ENCODE measurements at regions not wholly inside any gene's neighbourhood (a gene's known extent, or its start where the extent isn't known, plus 50 kb on each side); places are given as distances from the start of the nearest gene placed in this dataset.

DNA sequence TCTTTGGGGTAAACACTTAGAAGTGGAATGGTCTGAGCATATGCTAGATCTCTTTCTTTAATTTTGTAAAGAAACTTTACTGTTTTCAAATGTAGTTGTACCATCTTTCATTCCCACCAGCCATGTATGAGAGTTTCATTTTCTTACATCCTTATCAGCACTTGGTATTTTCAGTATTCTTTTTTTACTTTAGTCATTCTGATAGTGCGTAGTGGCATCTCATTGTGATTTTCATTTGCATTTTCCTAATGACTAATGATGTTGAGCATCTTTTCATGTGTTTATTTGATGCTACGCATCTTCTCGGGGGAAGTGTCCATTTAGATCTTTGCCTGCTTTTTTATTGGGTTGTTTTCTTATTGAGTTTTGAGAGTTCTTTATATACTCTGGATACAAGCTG is 71.3 kb upstream of the PRPS1 start:
- Histone ChIP-seq H3K14ac (ENCODE audit: insufficient read length) (no peak overlapping the region), H4K8ac (ENCODE audit: extremely low read depth, insufficient read depth, low read length) (no peak overlapping the region), H2BK120ac (replicated peaks; ENCODE audit: low read depth, low read length) (no peak overlapping the region), H2BK15ac (ENCODE audit: low read length) (no peak overlapping the region), H2BK12ac (ENCODE audit: low read depth, low read length) (no peak overlapping the region), H4K20me1 (replicated peaks in 1 of 2; ENCODE audit: control insufficient read depth in 1 of 2, insufficient read depth in 2 of 2, low read length in 2 of 2) (no peaks in the 10 kb centered on the region), H3K79me1 (ENCODE audit: low read depth, low read length) (no peaks in the 10 kb centered on the region), H3K23ac (ENCODE audit: insufficient read length) (no peak overlapping the region), H3K4ac (replicated peaks; ENCODE audit: insufficient read length, low read depth, low read length) (no peak overlapping the region), H2AK5ac (ENCODE audit: low read depth, low read length) (no peak overlapping the region), H2AFZ (ENCODE audit: low read length) (no peak overlapping the region), H3K9ac (replicated peaks in 1 of 4; ENCODE audit: extremely low read depth in 1 of 4, low read depth in 3 of 4, low read length in 3 of 4) (no peak overlapping the region), H4K5ac (ENCODE audit: insufficient read length, low read depth, low read length) (no peak overlapping the region), H3K56ac (replicated peaks; ENCODE audit: insufficient read length, low read depth, low read length) (no peak overlapping the region), H3K36me3 (ENCODE audit: control insufficient read depth in 2 of 4, insufficient read depth in 4 of 4, low read length in 3 of 4) (no peaks in the 10 kb centered on the region), H3K27me3 (replicated peaks in 1 of 4; ENCODE audit: control insufficient read depth in 3 of 4, extremely low read depth in 1 of 4, insufficient read depth in 3 of 4, low read length in 3 of 4) (no peaks in the 10 kb centered on the region), H3K4me1 (replicated peaks in 1 of 4; ENCODE audit: control insufficient read depth in 3 of 4, insufficient read depth in 4 of 4, low read length in 3 of 4) (peaks cover 0 to 6% (median 2%) of the 10 kb centered on the region in 4 experiments; a peak in 4 of 7 replicates), H3K4me2 (ENCODE audit: insufficient read depth in 1 of 2, low read depth in 2 of 2, low read length in 2 of 2) (no peak overlapping the region), H4K91ac (replicated peaks; ENCODE audit: insufficient read length, low read length) (no peak overlapping the region), H3K27ac (ENCODE audit: low read depth, low read length) (no peak overlapping the region), H2BK5ac (ENCODE audit: low read depth, low read length) (no peak overlapping the region), H3K23me2 (ENCODE audit: low read depth, low read length) (no peaks in the 10 kb centered on the region), H3K9me3 (ENCODE audit: insufficient read depth in 2 of 2, low read depth in 1 of 2, low read length in 1 of 2) (no peaks in the 10 kb centered on the region), H3K18ac (ENCODE audit: extremely low read depth, low read length) (no peak overlapping the region), H2BK20ac (ENCODE audit: low read length) (no peak overlapping the region), H3K79me2 (ENCODE audit: control insufficient read depth in 1 of 2, insufficient read depth in 2 of 2, low read length in 2 of 2) (no peaks in the 10 kb centered on the region), H3K4me3 (ENCODE audit: extremely low read depth in 1 of 4, insufficient read depth in 2 of 4, low read depth in 3 of 4, low read length in 4 of 4) (no peak overlapping the region)
- CTCF ChIA-PET (ENCODE audit: partially characterized antibody): no interaction called here
- POLR2A ChIA-PET (ENCODE audit: partially characterized antibody): no interaction called here
- DNase-seq (ENCODE audit: low read depth in 1 of 2, low spot score in 2 of 2): no peak
- FAIRE-seq: no peak
- no peak for TF ChIP-seq SUZ12 (IDR thresholded peaks at IDR 0.05; ENCODE audit: low read length)
- WGBS, 2 experiments (ENCODE audit: extremely low coverage in 1 of 2, insufficient coverage in 1 of 2, insufficient read length in 1 of 2, insufficient replicate concordance in 2 of 2, low coverage in 1 of 2, low lambda C conversion rate in 2 of 2, missing lambda C conversion rate in 1 of 2): 90% methylated on average over 3 of the region's 3 CpGs; no CpG with 5 or more reads in 1 of the 2 experiments

Measured in H1 (cell line).